Thoracic aorta (tissue), 2 donors: ENCODE measurements at regions not wholly inside any gene's neighbourhood (a gene's known extent, or its start where the extent isn't known, plus 50 kb on each side); places are given as distances from the start of the nearest gene placed in this dataset.

Source experiments
- ATAC-seq: fragments of 150-250 bp; one replicate; pipeline ENCODE4 v1.8.0; 2017; ENCODE audit warnings: low read depth; ENCODE audit not compliant: insufficient number of reproducible peaks, low FRiP score
- DNase-seq: peaks from one replicate; pipeline ENCODE4 v3.0.0-alpha.2; 2020; ENCODE audit warnings: low spot score
- H3K27ac ChIP-seq, 2 donors: fragments of 200-600 bp; sonication (generic); 1 replicate in 1 of 2; 2 replicates in 1 of 2; pipeline ENCODE4 v1.5.1; 2016; ENCODE audit warnings: mild to moderate bottlenecking in 2 of 2, moderate library complexity in 2 of 2
- H3K27me3 ChIP-seq: fragments of 200-600 bp; sonication (generic); replicated peaks from 2 replicates; pipeline ENCODE4 v1.6.0; 2016; ENCODE audit warnings: mild to moderate bottlenecking; ENCODE audit not compliant: insufficient read depth
- H3K36me3 ChIP-seq: fragments of 200-600 bp; sonication (generic); one replicate; pipeline ENCODE4 v1.5.1; 2016
- H3K4me1 ChIP-seq, 2 donors: fragments of 200-600 bp; sonication (generic); 1 replicate in 1 of 2; 2 replicates in 1 of 2; pipeline versions ENCODE4 v1.5.1 to v1.6.0; 2016; ENCODE audit warnings: low read depth in 2 of 2, mild to moderate bottlenecking in 1 of 2; ENCODE audit not compliant: control insufficient read depth in 1 of 2
- H3K4me3 ChIP-seq: fragments of 200-600 bp; sonication (generic); 2 replicates; pipeline ENCODE4 v1.5.1; 2016; ENCODE audit warnings: mild to moderate bottlenecking
- H3K9me3 ChIP-seq: fragments of 200-600 bp; sonication (generic); 2 replicates; pipeline ENCODE4 v1.5.1; 2016
- TF ChIP-seq, protein P1 (sequence below): fragments of 200-600 bp; sonication (generic); IDR thresholded peaks from one replicate; pipeline ENCODE4 v1.5.1; 2019; ENCODE audit warnings: antibody characterized with exemption

- Histone ChIP-seq H3K4me3 (no peak overlapping the region), H3K27ac (no peak overlapping the region), H3K36me3 (no peaks in the 10 kb centered on the region), H3K27me3 (no peaks in the 10 kb centered on the region), H3K9me3 (no peaks in the 10 kb centered on the region), H3K4me1 (peaks cover 14 to 39% of the 10 kb centered on the region in 2 donors)
- ATAC-seq (no peak), DNase-seq (no peak)
- TF ChIP-seq, protein P1, sequence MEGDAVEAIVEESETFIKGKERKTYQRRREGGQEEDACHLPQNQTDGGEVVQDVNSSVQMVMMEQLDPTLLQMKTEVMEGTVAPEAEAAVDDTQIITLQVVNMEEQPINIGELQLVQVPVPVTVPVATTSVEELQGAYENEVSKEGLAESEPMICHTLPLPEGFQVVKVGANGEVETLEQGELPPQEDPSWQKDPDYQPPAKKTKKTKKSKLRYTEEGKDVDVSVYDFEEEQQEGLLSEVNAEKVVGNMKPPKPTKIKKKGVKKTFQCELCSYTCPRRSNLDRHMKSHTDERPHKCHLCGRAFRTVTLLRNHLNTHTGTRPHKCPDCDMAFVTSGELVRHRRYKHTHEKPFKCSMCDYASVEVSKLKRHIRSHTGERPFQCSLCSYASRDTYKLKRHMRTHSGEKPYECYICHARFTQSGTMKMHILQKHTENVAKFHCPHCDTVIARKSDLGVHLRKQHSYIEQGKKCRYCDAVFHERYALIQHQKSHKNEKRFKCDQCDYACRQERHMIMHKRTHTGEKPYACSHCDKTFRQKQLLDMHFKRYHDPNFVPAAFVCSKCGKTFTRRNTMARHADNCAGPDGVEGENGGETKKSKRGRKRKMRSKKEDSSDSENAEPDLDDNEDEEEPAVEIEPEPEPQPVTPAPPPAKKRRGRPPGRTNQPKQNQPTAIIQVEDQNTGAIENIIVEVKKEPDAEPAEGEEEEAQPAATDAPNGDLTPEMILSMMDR: no peak
Observed at GRCh38 chr2:42937171-42937875, 144.9 kb upstream of the HAAO start.

DNA sequence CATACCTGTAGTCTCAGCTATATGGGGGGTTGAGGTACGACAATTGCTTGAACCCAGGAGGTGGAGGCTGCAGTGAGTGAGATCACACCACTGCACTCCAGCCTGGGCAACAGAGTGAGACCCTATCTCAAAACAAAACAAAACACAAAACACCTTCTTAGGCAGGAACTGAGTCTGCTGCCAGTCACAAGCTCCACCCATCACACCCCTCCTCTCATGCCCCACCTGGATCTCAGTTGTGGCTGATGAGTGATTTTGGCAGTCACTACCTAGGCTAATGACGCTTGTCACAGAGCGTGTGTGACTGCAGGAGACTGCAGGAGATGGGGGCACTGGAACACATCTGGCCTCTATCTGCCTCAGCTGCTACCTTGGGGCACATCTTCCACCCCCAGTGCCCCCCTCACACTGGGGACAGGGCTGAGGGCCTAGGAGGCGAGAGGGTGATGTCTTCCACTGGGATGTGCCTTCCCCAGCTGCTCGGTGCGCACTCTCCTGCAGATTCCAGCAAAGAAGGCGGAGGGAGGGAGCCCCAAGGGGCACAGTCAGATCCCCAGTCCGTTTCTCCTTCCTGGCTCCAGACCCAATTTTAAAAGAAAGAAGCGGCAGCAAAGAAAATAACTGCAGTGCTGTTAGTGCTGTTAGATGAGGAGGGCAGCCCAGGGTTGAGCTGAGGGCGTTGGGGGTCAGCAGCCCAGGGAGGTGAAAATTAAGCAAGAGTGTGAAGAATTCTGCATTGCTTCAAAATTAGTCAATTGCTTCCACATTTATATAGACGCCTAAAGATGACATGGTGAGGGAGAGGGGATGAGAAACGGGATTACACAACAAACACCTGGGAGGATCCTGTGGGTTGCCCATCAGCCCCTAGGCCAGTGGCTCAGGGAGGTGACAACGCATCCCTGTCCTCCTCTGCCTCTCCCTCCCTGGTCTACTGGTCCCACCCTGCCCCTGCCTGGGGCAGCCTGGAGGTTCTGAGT lies 143.6 kb upstream of the HAAO start:
- Histone ChIP-seq H3K36me3 (no peaks in the 10 kb centered on the region), H3K4me1 (peaks cover 25 to 52% of the 10 kb centered on the region in 2 donors), H3K27me3 (no peaks in the 10 kb centered on the region), H3K9me3 (no peaks in the 10 kb centered on the region), H3K4me3 (no peak overlapping the region), H3K27ac (no peak overlapping the region)
- TF ChIP-seq, protein P1: no peak
- DNase-seq (no peak), ATAC-seq (no peak)

- no peaks in the 10 kb centered on the region for H3K27me3 ChIP-seq
- peaks cover 33 to 60% of the 10 kb centered on the region in 2 donors for H3K4me1 ChIP-seq
- no peaks in the 10 kb centered on the region for H3K9me3 ChIP-seq
- no peak for ATAC-seq
- TF ChIP-seq, protein P1: no peak
- no peak overlapping the region for H3K4me3 ChIP-seq
- H3K27ac ChIP-seq: no peak overlapping the region
- DNase-seq: no peak
- no peaks in the 10 kb centered on the region for H3K36me3 ChIP-seq
Observed at GRCh38 chr2:42934580-42935186, 142.3 kb upstream of the HAAO start.

GRCh38 chr2:42933824-42934254 lies 141.5 kb upstream of the HAAO start:
- peaks cover 30 to 60% of the 10 kb centered on the region in 2 donors for H3K4me1 ChIP-seq
- no peak overlapping the region for H3K4me3 ChIP-seq
- no peaks in the 10 kb centered on the region for H3K36me3 ChIP-seq
- DNase-seq (no peak), ATAC-seq (no peak)
- no peaks in the 10 kb centered on the region for H3K27me3 ChIP-seq
- TF ChIP-seq, protein P1: no peak
- H3K27ac ChIP-seq: peak overlapping the region in 1 of 2 donors; percentile 93
- no peaks in the 10 kb centered on the region for H3K9me3 ChIP-seq
